Muscle of back (tissue), 3 donors: ENCODE measurements at regions not wholly inside any gene's neighbourhood (a gene's known extent, or its start where the extent isn't known, plus 50 kb on each side); places are given as distances from the start of the nearest gene placed in this dataset.
"Not testable (repeated sequence)": the region's sequence is repeated elsewhere in the genome, so short reads cannot be mapped to it uniquely, and the experiment has no call there.

Experiments used
- DNase-seq, 3 donors: peaks; one replicate each; pipeline versions ENCODE4 v3.0.0 to v3.0.0-alpha.2; 2013

DNA sequence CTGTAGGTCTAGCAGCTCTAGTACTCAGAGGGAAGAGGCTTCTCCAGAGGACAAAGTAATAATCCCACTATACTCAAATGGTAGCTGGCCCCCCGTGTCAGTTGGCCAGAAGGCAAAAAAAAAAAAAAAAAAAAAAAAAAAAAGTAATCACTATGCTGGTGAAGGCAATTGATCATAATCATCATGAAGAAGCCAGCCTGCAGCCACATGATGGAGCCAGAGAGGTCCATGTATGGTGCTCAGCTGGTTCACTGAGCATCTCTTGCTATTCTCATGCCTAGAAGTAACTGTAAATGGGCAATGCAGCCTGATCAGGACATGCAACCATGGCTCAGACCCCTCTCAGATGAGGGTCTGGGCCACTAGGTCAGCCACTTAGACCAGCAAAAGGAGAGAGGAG is 378.8 kb downstream of the MED13L start:
- DNase-seq = no peak

DNA sequence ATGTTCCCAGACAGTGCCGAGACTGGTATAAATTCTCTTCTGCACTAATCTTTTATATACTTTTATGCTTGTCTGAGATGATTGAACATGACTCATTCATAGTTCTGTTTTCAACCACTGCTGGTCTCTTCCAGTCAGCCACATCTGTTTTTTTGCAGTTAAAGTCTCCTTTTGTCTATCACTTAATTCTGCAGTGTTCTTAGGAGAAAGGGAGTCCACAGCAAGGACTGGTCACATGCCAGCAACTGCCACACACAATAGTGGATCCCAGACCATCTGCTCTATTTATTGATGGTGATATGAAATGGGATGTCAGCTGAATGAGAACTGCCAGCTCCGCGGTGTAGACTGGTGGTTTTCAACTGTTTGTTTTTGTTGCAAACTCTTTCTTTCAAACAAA is 379.8 kb downstream of the MED13L start:
- DNase-seq = no peak

DNA sequence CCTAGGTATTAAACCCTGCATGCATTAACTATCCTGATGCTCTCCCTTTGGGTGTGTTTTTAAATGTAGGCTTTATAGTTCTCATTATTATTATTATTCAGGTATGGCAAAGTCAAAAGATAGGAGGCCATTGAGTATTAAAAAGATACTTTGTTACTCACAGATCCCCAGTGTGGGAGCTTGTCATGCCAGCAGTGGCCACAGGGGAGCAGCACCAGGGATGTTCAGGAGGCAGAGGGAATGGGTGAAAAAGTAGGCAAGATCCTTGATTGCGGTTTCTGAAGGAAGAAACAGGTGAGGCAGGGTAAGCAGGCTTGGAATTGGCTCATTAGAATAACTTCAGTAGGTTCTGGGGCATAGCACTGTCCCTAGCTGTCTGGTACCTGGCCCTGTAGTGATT is 382.2 kb downstream of the MED13L start:
- DNase-seq = no peak

DNA sequence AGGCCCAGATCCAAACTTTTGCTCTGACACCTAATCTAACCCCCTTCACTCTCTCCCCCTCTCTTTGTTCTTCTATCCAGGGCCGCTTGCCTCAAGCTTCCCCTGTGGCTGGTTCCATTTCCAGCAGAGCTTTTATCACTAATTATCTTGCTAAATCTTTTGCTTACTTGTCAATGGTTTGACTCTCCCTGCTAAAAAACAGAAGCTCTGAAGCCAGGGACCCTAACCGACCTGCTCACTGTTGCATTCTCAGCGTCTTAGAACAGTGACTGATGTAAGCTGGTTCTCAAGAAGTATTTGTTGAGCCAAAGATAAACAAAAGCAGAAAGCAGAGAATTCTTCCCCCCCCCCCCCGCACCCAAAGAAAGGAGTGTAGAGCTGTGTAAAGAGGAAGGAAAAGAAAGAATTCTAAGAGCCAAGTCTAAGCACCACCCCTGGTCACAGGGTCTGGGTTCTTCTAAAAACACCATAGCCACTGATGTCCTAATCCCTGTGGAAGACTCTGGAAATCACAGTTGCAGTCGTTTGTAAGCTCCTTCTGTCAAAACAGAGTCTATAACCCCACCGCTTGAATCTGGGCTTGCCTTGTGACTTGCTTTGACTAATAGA is 385.8 kb downstream of the MED13L start:
- no peak for DNase-seq

DNA sequence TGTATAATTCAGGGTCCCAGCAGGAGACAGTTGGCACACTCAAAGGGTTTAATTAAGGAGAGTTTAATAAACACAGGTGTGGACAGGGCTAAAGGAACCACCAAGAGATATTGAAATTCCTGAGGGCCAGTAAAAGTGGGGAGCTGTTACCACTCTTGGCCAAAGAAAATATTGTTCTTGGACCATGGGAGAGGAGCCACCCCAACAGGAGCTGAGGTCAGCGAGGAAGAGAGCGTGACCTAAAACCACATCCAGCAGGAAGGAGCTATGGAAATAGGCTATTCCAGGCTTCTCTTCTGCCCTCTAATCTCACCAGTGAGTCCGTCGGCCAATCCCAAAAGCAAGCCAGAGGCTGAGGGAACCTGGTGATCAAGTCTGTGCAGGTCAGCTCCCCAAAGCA is 390.8 kb downstream of the MED13L start:
- DNase-seq = no peak

DNA sequence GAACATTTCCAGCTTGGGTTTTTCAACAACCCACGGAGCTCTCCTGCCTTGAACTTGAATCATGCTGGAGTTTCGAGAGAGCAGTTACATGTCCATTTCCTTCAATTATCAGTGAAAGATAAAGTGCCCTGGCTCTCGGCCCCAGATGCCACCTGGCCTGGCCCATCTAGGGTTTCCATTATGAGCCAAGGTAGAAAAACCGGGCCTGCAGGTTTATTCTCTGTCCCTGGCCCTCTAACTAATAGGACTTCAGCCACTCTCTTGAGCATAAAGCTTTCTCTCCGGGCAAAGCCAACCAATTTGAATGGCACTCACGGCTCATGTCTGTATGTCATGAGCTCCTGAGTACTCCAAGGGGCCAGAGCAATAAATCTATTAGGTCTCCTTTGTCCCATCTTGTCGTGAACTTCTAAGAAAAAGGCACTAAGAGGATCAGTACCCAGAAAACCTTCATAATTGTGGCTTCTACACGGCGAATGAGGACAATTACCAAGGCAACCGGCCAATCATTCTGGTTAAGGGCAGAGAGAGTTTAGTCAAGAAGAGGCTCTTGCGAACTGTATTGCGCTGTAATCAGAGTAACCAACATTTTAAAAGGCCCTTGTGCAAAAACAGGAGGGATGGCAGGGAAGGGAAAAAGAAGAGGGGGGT is 392.3 kb downstream of the MED13L start:
- no peak for DNase-seq

DNA sequence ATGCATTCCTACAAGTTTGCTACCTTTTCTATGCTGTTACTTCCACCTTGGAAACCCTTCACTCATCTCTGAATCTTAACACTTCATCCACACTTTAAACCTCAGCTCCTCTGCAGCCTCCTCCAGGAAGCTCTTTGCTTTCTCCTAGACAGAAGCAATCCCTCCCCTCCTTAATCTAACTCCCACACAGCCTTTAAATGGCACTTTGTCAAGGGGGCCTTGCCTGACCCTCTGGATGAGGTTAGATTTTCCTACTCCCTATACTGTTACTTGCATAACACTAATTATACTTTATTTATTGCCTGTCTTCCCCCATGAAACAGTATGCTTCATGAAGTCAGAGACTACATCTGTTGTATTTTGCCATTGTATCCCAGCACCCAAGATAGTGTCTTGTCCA is 394.6 kb downstream of the MED13L start:
- no peak for DNase-seq

DNA sequence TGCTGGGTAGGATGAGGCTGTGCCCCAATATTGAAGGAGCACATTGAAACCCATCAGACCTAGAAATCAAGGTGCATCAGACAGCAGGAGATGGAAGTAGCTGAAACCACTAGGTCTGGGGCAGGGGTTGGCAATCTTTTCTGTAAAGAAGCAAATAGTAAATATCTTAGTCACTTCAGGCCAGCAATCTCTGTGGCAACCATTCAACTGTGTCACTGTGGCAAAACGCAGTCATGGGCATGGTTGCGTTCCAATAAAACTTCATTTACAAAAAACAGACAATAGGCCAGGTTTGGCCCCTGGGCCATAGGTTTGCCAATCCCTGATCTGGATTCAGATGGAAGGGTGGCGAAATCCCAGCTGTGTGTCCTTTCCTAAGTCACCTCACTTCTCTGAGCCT is 397.3 kb downstream of the MED13L start:
- DNase-seq = no peak

DNA sequence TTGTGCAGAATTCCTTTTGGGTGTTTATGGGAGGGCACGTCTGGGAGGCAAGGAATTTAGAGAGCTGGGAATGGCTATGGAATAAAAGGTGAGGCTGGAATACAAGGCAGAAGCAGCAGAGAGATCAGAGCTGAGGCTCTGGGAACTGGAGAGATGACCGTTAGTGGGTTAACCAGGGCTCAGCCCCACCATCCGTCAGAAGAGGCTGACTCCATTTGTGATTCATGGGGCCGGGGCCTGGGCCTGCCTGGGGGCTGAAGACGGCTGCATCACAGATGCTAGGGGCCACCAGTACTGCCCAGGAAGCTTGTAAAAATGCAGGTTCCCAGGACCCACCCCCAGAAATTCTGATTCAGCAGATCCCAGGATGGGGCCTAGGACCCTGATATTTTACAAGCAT is 398.1 kb downstream of the MED13L start:
- DNase-seq = no peak

DNA sequence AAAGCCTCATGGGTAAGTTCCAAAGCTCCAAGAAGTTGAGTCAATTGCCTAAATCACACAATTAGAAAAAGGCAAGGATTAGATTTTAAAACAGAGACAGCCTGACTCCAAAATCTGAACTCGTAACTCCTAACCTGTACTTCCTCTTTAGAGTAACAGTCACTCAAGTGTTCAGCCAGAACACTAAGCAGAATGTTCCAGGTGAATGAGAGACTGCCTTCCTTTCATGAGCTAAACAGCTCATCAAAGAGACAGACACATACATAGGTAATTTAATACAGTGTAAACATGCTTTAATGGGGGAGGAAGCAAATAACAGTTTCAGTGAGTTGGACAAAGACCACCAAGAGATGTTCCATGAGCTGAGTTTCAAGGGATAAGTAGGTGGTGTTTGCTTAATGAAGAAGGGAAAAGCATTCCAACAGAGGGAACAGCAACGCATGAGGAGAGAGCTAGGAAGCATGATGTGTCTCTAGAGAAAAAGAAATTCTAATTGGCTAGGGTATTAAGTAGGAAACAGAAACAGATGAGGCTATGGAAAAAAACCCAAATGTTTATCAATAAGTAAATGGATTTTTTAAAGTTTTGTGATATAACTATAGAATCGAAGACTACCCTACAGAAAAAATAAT is 403.9 kb downstream of the MED13L start:
- DNase-seq = no peak

DNA sequence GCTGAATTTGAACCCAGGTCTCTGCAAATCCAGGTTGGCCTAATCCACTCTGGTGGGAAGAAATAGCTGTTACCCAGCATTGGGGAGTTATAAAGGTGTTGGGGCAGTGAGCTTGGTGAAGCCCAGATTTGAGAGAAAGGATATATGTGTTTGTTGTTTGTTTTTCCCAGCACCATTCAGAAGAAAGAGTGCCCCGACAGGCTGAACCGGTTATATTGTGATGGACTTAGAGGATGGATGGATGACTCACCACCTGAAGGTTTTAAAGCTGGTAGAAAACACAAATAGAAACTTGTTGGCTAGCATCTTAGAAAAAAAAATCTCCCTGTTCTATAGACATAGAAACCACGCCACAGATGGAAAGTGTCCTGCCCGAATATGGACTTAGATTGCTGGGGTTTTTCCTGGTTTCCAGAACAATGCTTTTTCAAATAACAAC is 404.6 kb downstream of the MED13L start:
- no peak for DNase-seq

DNA sequence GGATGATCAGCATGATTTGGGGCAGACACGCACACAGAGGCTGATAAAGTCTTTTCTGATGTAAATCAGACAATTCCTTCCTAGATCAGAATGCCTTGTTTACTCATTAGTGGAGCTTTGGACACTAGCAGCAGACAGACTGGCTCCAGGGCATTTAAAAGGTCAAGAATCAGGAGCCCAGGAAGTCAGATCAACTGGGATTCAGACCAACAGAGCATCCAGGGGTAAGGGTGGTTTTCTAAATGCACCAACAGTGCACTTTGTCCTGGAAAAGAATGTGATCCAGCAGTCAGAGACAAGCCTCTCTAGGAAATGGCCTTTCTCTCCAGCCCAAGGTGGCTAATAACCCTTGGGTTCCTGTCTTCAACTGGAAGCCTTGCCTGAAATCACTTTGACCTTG is 405.3 kb downstream of the MED13L start:
- no peak for DNase-seq

DNA sequence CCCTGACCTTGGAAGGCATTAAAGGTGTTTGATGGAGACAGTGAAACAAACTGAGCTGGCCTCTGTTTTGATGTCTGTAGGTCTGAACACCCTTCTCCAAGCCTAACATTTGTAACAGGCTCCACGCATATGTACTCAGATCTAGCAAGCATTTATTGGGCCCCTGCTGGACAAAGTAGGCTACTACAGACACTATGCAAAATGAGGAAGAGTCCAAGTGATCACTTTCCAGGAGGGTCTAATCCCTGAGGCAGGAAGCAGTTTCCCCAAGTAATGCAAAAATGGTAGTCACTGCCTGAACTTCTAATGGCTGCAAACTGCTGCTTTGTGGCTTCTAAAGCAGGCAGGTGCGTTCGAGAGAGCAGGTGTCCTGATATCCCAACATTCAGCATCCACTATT is 405.8 kb downstream of the MED13L start:
- peak in 1 of 3 donors; percentile 19 for DNase-seq

DNA sequence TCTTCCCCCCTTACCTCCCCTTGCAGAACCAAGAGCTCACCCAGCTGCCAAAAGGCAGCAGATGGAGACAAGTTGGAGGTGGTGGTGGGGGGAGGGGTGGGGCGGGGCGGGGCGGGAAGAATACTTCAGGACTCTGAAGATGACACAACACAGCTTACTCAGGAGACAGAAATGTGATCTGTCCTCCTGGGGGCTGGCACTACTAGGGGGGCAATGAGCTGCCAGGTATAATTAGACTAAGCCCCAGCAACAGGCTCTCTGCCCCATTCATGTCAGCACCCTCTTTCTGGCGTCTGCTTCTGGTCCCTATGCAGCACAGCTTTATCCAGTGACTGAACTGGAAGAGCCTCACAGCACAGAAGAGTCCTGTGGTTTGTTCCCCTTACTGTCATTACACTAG is 407.0 kb downstream of the MED13L start:
- DNase-seq = peak in 1 of 3 donors; percentile 7

DNA sequence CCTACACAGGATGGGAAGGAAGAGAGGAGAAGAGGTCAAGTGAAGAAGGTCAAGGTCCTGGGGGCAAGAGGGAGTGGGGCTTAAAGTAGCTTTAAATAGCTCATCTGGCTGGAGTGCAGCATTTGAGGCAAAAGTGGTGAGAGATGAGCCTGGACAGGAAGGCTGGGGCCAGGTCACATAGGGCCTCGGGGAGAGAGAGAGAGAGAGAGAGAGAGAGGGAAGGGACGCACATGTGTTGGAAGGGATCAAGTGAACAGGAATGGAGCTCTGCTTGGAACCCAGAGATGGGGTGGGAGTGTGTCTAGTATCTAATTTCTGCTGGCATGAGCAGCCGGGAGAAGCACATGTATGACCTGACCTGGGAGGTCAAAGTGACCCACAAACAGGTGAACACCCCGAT is 407.5 kb downstream of the MED13L start:
- peak in 1 of 3 donors; percentile 25 for DNase-seq

DNA sequence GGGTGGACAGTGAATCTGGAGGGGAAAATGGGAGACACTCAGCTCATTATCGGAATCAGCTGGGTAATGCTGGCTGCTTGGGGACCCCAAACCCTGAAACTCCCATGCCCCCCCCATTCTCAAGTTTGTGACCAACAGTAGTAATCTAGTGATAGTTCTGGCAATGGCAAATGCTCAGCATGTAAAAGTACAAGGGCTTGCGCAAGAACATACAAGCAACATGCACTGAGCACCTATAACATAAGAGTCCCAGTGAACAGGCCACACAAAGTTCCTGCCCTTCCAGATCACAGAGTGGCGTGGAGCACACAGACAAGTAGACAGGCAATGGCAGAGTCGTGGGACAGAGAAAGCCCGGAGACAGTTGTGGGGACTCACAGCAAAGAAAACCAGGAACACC is 407.9 kb downstream of the MED13L start:
- no peak for DNase-seq

DNA sequence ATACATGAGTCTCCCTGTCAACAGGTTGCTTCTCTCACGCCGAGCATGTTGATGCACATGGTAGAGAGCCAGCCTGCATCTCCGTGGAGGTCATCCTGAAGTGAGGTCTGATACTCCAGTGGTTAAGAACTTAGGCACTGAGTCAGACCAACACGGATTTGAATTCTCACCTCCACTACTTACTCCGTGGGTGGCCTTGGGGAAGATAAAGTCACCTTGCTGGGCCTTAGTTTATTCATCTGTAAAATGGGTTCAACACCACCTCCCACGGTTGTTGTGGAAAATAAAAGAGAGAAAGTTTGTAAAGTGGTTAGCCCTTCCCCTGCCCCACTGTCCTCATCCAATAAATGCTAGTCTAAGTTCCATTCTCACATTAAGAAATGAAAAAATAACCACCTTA is 408.9 kb downstream of the MED13L start:
- DNase-seq = no peak

DNA sequence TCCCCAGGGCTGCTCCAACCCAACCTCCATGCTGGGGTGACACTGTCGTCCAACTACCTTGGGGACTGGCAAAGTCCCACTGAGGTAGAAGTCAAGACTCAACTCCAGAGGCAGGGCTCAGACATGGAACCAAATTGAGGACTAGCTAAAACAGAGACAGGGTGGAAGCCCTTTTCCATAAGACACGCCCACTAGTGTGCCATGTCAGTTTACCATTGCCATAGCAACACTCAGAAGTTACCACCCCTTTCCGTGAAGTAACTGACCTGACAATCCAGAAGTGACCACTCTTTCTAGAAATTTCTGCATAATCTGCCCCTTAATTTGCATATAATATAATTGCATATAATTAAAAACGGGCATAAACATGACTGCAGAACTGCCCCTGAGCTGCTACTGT is 409.6 kb downstream of the MED13L start:
- no peak for DNase-seq

DNA sequence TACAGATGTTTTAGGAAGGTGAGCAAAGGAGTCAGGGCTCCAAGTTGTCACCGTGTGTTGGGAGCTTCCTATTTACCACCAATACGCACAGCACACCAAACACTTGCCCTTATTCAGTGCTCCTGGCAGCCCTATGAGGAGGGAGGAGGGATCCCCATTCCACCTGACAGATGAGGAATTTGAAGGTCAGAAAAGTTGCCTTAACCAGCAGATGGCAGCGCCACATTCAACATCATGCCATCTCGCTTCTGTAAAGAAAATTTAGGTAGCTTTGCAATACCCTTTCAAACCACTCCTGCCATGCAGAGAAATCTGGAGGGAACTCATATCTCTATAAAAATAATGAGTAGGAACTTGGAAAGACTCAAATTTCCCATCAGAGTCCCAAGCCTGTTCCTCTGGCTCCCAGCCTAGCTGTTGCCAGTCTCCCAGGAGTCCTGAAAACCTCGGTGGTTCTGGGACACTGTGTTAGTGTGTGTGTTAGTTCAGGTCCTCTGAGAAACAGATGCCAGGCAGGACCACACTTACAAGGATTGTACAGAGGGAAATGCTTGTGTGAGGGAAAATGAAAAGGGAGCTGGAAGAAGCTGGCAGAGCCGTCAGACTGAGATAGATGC is 410.5 kb downstream of the MED13L start:
- DNase-seq = no peak

DNA sequence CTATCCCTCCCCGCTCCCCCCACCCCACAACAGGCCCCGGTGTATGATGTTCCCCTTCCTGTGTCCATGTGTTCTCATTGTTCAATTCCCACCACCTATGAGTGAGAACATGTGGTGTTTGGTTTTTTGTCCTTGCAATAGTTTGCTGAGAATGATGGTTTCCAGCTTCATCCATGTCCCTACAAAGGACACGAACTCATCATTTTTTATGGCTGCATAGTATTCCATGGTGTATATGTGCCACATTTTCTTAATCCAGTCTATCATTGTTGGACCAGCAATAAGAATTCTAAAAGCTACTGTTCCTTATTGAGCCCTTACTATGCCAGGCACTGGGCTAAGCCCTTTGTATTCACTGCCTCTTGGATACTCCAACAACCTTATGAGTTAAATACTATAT is 411.2 kb downstream of the MED13L start:
- DNase-seq = not testable (repeated sequence)

DNA sequence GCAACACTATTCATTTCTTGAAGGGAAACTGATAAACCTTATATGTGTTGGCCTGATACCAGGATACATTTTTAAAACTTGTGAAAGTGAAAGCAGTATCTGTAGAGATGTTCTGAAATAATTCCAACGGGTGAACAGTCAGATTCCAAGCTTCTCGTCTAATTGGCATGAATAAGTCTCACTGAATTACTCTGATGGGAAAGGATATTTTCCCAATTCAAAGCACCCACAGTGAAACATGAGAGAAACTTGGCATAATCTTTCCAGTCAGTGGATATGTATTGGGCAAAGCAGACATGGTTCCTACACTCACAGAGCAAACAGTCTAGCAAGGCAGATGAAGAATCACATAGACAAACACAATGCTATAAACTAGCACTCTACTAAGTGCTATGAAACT is 413.1 kb downstream of the MED13L start:
- peak in 1 of 3 donors; percentile 42 for DNase-seq

DNA sequence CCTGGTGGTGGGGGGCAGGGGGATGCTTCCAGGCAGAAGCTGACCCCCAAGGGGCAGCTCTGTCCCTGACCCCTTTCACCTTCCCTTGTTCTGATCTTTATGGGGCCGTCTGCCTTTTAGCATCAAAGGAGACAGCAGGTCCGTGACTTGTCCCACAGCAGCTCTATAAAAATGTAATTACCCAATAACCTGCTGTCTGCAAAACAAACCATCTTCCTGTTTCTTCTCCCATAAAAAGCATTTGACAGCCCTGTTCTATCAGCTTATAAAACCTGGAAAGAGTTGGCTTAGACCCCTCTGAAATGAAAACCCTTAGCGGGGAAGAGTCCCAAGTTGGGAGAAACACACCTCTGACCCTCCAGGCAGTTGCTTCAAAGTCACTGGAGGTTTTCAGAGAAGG is 416.9 kb downstream of the MED13L start:
- no peak for DNase-seq

DNA sequence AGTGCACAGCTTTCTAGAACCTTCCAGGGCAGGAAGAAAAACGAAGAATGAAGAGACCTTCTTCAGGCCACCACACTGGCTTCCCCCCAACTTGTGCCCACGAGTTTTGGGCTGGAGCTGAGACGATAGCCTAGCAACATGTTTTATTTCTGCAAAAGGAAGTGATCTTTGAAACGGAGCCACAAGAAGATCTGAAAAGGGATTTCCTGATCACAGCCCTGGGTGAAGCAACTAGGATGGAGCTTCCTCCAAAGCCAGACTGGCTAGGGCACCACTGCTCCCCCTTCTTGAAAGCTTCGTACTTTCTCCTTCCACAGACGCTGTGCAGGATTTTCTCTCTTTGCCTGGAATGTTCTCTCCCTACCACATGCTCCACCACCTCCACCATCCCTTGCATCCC is 418.3 kb downstream of the MED13L start:
- no peak for DNase-seq
